HG03060 (cell line): ENCODE measurements at regions not wholly inside any gene's neighbourhood (a gene's known extent, or its start where the extent isn't known, plus 50 kb on each side); places are given as distances from the start of the nearest gene placed in this dataset.

Source experiments
- ATAC-seq: cut with Tn5 transposase; IDR thresholded peaks from one replicate; pipeline ENCODE4 v1.9.1; 2021; ENCODE audit warnings: low read depth, moderate number of reproducible peaks; ENCODE audit not compliant: unreplicated experiment

DNA sequence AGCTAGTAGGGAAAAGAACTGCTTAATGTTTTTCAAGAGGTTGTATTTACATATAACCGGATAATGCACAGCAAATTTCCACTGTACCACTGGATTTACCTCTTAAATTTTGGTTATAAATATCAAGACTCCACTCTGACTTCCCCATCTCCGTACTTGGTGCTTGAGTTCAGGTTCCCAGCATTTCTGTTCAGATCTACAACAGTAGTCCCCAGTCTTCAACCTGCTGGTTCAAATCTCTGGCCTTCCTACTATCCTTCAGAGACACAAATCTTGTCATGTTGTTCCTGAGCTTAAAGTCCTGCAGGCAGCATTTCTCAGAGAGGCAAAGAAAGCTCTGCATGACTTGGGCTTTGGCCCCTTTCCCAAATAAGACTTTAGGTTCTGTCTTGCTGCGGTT lies 392.6 kb upstream of the ATP5MC3 start:
- ATAC-seq = no peak

DNA sequence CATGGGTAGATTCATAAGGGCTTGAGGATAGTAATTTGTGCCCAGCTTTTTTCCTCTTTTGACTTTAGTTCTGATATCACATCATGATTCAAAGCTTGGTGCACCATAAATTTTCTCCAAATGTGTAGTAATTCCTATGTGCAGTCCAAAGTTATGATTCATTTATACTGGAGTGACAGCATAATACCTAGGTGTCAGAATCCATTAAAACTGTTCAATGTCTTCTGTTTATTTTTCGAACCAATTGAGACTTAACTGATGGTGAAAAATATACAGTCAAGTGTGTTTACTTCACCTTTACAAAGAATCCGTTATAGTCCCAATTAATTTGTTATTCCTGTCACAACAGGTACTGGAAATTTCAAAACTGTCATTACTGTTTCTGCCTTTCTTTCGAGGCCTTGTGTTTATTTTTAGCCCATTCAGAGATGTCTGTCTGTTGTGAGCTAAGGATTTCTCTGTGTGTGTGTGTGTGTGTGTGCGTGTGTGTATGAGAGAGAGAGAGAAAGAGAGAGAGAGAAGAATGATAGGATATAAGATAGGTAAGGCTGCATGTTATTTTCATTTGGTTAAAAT lies 389.7 kb upstream of the ATP5MC3 start:
- no peak for ATAC-seq

DNA sequence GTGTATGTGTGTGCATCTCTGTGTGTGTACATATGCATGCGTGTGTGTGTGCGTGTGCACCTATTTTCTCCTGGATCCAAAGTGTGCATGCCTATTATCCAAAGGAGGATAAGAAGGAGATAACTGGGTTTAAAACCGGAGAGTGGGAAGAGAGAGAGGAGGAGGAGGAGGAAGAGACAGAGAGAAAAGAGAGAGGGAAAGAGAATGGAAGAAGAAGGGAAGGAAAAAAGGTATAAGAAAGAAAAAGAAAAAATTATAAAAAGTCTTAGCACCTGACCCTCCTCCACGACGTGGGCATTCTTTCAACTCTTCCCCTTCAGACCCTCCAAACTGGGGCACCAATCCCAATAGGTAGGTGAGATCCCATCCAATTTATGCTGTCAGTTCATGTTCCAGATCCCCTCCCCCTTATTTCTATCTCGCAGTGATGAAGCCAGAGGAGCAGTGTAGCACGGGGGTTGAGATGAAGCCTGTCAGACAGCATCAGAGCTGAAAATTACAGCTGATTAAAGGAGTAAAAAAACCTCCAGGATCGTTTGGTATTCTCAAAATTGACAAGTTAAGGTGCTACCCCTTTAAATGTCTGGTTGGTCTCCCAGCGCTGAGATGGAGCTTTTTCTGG lies 386.7 kb upstream of the ATP5MC3 start:
- no peak for ATAC-seq

DNA sequence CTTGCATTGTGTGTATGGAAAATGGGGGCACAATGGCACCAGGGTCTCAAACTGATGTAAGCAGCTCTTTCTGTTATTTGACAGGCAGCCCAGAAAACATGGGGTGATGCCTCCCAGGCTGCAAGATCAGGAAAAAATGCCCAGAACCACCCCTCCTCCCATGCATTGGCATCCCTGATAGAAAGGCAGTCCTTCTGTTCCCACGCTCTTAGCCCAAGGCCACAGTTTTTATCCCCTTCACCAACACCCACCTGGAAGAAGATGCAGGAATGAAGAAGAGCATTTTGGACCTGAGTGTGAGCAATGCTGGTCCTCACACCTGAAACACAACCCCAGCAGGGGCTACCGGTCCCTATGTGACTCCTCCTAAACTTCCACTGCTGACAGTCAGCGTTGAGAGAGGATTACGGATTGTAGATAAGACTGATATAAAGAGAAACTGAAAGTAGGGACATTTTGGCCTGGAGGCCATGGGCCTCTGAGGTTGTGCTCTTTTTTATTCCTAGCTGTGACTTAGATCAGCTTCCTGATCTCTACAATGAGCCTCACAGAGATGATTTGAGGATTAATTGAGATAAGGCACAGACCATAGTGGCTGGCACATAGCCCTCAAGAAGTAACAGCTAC lies 386.0 kb upstream of the ATP5MC3 start:
- ATAC-seq = no peak

DNA sequence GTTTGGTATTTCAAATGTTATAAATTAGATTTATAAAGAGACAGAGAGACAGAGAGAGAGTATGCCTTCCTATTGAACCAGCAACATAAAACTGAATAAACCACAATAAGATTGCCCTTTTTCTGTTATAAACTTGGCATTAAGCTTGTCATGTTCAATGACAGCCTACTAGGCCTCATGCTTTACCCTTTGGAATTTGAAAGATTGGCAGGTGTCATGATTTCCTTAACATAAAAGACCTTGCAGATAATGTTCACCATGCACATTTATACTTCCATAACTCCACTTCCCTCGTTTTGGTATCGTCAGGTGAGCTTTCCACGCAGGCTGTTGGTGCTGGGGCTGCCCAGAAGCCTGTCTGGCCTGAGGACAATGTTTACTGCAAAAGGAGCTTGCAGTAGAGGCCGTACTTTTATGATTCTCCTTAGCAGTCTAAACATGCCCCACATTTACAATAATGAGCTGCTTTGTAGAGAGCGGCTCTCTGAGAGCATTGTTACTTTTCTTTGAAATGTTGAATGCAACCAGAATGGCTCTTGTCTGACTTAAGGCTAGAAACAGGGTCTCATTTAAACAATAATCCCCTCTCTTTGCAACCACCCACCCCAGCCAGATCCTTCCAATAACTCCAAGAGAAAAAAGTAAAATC lies 379.1 kb upstream of the ATP5MC3 start:
- ATAC-seq = no peak

DNA sequence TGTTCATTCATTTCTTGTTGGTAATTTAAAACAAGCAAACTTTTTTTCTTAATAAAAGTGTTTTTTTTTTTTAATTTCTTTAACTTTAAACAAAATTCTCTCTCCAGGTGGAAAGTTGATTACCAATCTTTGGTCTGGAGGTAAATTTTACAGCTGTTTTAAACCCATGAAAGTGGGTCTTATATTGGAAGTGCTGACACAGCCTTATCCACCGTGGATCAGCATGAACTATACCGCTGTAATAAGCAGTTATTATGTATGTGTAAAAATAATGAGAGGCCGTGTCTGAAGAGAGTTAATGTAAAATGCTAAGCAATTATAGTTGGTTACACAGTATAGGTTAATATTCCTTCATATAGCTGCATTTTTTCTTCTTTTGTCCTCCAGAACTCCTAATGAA lies 378.1 kb upstream of the ATP5MC3 start:
- ATAC-seq = no peak

DNA sequence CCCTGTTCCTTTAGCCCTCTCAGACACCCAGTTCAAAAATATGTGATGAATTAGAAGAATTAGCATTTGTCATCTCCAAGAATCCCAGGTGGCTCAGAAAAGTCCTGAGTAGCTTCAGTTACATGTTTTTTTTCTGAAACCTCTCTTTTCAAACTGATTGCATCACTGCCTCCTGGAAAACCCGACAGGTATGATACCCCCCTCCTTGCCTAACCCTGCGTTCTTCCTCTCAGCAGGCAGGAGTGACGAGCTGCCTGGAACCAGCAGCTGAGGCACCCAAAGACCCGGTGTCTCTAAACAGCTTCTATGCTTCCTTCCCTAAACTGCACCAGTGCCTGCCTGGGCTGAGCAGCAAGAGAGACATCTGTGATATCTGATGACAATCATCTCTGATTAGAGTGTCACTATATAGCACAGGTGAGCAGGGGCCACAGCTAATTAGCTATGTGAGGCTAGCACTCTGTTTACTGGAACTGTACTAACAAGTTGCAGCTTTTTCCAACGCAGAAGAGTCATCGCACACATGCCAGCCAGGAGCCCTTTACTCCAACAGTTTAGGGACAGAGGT lies 376.4 kb upstream of the ATP5MC3 start:
- ATAC-seq = no peak

DNA sequence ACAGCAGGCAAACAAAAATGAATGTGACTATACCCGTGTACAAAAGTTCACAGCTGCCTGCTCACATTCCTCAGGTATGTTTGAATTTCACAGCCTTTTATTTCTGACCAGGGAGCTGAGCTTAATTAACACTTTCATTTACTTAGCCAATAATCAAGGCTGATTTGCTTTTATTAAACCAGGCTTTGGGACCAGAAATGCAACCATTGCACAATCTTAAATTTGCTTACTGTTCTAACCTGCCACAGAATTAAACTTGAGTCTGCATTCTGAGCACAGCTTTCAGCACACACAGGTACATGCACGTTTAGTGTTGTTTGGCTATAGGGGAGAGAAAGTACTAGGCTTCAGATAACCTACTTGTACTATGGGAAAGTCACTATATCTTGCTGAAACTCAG lies 372.4 kb upstream of the ATP5MC3 start:
- no peak for ATAC-seq

DNA sequence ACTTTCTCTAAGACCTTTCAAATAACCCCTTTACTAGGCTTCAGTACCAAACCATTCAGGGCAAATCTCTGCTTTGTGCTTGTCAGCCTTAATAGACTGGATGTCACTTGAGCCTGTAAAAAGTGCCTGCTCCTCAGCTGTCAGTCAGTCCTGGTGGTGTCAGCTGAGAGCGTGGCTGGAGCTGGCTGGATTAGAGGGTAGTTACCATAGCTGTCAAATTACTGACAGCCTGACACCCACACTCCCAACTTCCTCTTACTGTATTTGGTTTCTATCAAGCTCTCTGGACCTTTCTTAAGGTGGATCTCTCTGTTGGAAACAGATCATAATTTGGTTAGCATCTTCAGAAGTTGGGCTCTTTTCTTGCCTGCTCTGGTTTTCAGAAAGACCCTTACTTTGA lies 371.4 kb upstream of the ATP5MC3 start:
- no peak for ATAC-seq

DNA sequence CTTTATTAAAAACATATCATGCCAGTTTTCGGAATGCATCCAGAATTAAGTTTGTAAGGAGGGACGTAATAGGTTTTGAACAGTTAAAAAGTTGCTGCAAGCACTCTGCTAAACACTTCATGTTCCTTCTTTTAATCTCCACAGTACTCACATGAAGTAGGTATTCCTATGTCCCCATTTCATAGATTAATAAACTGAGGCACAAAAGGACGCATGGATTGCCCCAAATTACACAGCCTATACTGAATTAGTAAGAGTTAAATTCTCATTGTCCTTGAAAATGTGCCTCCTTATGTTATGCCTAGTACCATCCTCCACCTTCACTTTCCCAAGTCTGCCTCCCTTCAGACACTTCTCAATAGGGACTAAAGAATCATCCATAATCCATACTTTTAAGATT lies 358.9 kb upstream of the ATP5MC3 start:
- no peak for ATAC-seq

DNA sequence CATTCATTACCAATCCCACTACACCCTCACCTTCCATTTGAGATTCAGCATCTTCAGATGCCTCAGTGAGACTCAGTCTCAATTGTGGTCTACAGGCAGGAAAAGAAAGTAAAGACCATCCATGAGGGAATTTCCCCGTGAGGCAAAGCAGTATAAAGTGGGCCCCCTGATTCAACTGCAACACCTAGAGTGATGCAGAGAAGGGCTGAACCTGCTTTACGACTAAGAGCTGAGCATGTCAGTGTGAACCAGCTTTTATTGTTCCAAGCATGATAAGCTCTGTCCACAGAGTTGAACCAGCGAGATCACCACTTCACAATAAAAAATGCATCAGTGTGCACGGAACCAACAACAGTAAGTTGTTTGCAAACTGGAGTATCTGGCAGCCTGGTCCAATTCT lies 357.6 kb upstream of the ATP5MC3 start:
- ATAC-seq = no peak

DNA sequence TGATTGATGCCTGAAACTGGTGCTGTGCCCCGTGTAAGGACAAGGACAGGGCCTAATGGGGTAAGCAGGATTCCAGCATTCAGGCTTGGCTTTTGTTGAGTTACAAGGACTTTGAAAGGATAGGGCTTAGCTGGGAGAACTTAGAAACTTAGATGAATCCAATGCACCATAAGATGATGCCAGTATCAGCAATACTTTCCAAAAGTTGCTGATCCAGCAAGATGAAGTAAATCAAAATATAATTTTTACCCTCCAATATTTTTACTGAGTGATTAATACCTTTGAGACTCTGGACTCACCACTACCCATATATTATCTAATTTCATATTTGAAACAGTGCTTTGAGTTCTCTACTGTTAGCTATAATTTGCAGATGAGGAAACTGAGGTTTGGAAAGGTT lies 354.5 kb upstream of the ATP5MC3 start:
- ATAC-seq = no peak

DNA sequence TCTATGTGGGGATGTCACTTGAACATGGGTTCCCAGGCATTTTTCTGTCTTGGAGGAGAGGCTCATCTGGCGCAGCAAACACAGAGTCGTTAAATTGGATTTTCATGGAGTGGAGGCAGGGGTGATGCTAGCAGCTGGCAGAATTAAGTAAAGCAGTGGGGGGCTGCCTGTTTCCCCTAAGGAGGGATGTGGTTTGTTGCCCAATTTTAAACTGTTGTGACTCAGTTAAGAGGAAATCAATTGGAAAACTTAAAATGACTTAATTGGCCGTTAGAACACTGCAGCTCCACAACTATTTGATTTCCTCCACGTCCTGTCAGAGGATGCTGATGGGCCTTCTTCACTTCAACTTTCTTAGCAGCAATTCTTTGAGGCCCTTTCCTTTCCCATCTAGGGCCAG lies 354.1 kb upstream of the ATP5MC3 start:
- no peak for ATAC-seq

DNA sequence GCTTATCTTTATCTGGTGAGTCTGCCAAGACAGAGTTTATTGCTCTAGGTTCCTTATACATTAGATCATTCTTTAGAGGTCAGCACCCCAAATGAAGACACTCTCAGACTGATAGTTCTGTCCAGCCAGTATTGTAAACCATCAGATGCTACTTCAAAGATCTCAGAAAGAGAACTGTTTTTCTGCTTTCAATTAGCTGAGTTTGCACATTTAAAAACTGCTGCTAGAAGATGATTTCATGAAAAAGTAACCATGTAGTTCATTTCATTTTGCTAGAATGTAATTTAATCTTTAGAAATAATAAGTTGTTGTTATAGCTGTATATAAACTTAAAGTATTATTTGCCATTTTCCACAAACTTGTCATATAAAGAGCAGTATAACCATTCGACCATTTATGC lies 344.5 kb upstream of the ATP5MC3 start:
- ATAC-seq = no peak

DNA sequence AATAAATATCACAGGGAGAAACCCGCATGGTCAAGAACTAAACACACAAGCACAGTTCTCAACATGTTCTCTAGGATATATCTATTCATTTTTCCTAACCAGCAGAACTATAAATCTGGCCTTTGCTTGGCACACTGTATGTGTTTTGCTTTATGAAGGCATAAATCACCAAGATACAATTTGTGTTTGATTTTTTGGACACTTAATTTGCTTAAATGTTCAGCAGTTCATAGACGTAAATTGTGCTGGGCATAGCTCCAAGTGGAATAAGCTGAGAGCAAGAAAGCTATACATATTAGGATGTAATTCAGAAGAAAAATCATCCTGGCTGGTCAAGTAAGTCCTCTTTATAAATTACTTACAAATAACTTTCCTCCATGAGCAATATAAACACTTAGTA lies 341.5 kb upstream of the ATP5MC3 start:
- no peak for ATAC-seq

DNA sequence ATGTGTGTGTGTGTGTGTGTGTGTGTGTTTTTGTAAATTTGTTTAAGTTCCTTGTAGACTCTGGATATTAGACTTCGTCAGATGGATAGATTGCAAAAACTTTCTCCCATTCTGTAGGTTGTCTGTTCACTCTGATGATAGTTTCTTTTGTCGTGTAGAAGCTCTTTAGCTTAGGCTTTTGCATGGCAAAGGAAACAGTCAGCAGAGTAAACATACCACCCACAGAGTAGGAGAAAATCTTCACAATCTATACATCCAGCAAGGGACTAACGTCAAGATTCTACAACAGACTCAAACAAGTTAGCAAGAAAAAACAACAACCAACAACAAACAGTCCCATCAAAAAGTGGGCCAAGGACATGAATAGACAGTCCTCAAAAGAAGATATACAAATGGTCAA lies 336.7 kb upstream of the ATP5MC3 start:
- no peak for ATAC-seq

DNA sequence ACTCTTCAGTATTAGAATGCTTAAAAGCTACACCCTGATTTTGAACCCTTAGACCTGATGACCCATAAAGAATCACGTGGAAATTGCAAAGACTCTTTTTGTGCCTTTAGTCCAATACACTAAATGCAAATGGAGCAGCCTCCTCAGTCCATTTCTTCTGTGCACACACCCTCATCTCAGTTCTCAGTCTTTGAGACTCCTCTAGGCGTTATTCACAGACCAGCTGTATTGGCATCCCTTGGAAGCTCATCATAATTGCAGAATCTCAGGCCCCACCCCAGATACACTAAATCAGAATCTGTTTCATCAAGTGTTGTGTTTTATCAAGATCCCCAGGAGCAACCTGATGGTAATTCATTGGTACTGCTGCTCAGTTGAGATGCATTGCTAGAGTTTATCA lies 335.0 kb upstream of the ATP5MC3 start:
- no peak for ATAC-seq

DNA sequence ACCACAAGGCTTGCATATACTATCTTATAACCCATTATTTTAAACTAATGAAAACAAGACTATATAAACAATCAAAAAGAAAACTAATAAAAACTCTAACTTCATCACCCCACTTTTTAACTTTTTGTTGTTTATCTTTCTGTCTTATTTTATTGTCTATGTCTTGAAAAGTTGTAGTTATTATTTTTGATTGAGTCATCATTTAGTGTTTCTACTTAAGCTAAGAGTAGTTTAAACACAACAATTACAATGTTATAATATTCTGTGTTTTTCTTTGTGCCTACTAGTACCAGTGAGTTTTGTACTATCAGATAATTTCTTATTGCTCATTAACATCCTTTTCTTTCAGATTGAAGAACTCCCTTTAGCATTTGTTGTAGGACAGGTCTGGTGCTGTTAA lies 318.7 kb upstream of the ATP5MC3 start:
- no peak for ATAC-seq

DNA sequence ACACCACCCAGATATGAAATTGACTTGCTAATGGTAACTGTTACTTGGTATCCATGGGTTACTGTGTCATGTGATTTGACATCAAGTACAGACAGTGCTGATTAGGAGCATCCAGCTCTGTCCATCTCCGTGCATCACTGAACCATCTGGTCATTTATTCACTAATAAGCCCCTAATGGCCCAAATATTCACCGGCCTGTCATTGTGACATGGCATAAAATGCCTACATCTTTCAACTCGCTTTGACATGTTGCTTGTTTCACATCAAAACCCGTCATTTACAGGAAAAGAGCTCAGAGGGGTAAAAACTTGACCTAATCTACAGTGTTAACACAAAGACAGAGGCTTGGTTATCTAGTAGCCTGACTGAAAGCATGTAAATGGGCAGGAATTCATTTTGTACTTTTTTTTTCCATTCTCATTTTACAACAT lies 308.9 kb upstream of the ATP5MC3 start:
- no peak for ATAC-seq

DNA sequence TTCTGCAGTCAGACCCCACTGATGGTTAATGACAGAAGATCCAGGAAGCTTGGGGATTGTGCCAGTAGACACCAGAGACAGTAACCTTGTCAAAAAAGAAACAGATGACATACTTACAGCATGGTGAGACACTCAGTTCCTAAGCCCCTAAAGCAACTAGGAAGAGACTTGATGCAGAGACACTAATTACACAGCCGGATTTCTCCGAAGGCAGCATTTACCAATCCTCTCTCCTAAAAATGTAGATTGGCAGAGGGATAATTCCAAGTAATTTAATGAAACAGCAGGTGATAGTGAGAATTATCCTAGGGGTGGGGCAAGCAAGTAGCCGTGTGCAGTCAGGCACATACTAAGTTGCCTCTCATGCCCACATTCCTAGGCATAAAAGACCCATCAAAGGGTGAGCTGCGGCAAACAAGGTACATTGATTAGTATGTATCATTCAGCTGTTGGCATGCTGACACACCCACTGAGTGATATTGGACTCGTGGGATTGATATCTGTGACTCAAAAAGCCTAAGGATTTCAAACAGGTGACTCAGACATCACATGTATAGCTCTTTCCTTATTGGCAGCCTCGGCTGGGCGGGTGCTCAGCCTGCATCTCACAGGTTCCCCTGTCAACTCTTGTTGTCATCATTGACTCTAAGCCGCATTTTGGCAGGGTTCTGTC lies 296.7 kb upstream of the ATP5MC3 start:
- ATAC-seq = no peak

DNA sequence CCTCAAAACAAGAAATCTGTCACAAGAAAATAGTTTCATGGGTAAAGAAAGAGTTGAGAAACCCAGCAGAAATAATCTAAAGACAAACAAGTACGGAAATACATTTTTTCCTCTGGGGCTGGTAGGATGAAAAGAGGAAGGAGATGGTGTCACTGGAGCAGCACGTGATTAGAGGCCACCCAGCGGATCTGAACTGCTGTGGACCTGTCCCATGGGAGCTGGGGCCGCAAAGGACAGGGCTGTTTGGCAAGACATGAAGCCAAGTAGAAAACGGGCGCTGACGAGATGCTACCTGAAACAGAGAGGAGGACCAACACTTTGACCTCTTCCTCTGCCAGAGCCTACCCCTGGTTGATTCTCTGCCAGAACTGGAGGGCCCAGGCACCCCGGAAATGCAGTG lies 295.4 kb upstream of the ATP5MC3 start:
- ATAC-seq = no peak
